Motor neuron (in vitro differentiated cells): ENCODE measurements at regions not wholly inside any gene's neighbourhood (a gene's known extent, or its start where the extent isn't known, plus 50 kb on each side); places are given as distances from the start of the nearest gene placed in this dataset.

ENCODE experiments used
- ATAC-seq, 8 experiments: fragments of 200-7000 bp; cut with Tn5 transposase; replicated peaks in 6 of 8; 2 replicates each; pipeline ENCODE4 v1.8.0; 2021; ENCODE audit warnings: mild to moderate bottlenecking in 8 of 8, moderate library complexity in 8 of 8
- H3K27ac ChIP-seq, 2 donors: fragments of 250-450 bp; sonication (Bioruptor Pico); 2 replicates each; pipeline ENCODE4 v1.9.0; 2021; ENCODE audit warnings: antibody characterized with exemption in 2 of 2, mild to moderate bottlenecking in 2 of 2, moderate library complexity in 1 of 2
- H3K4me1 ChIP-seq, 2 donors: fragments of 250-450 bp; sonication (Bioruptor Pico); replicated peaks in 1 of 2; 2 replicates each; pipeline ENCODE4 v1.6.1; 2021; ENCODE audit warnings: antibody characterized with exemption in 2 of 2, mild to moderate bottlenecking in 2 of 2, moderate library complexity in 1 of 2
- H3K4me3 ChIP-seq, 5 donors: fragments of 250-450 bp; sonication (Bioruptor Pico); 2 replicates each; pipeline ENCODE4 v1.9.0; 2021; ENCODE audit warnings: antibody characterized with exemption in 5 of 5, mild to moderate bottlenecking in 5 of 5, moderate library complexity in 4 of 5
- WGBS, 10 experiments: fragments of 450-650 bp; shearing (Covaris generic); methylation state at CpG; one replicate each; pipeline ENCODE4 v1.0.0; 2022; 5-methylcytosine and 5-hydroxymethylcytosine counted together
- in situ Hi-C, 9 experiments: fragments of 400-800 bp; cut with MboI; loops; one replicate each; pipeline ENCODE4 v1.15.0; 2021; ENCODE audit warnings: low sequenced_read_pairs in 9 of 9, low pct_unique_long_range_greater_than_20kb in 2 of 9; ENCODE audit not compliant: unreplicated experiment in 9 of 9

GRCh38 chrX:107541244-107541643, 87.1 kb upstream of the PRPS1 start:
- in situ Hi-C loops = loop anchor here in 1 of 9 experiments (25.0 kb wide), 2 partner anchors 96 to 246 kb away; partner anchors contain the start of genes NCBP2L, PRPS1 and TSC22D3
- Histone ChIP-seq H3K4me1 (peaks cover 13 to 19% of the 10 kb centered on the region in 2 donors), H3K4me3 (no peak overlapping the region), H3K27ac (no peak overlapping the region)
- 0 to 100% (median 90%) methylated on average over 1 of the region's 1 CpG; no CpG with 5 or more reads in 6 of the 10 experiments for WGBS, 10 experiments
- peak in 3 of 8 experiments; percentile 33 to 46 (median 38) for ATAC-seq

- in situ Hi-C loops = loop anchor here in 1 of 9 experiments (25.0 kb wide), 2 partner anchors 95 to 245 kb away; partner anchors contain the start of genes NCBP2L, PRPS1 and TSC22D3
- ATAC-seq = peak in 5 of 8 experiments; percentile 48 to 77 (median 52)
- Histone ChIP-seq H3K4me1 (peaks cover 13 to 19% of the 10 kb centered on the region in 2 donors), H3K27ac (peak overlapping the region in 1 of 2 donors; percentile 77), H3K4me3 (no peak overlapping the region)
These were observed 86.3 kb upstream of the PRPS1 start for GRCh38 chrX:107542040-107542439.

- no peak overlapping the region for H3K4me3 ChIP-seq
- ATAC-seq = peak in 7 of 8 experiments; percentile 46 to 98 (median 93)
- H3K27ac ChIP-seq = peak overlapping the region in 1 of 2 donors; percentile 77
- in situ Hi-C loops = loop anchor here in 1 of 9 experiments (25.0 kb wide), 2 partner anchors 95 to 245 kb away; partner anchors contain the start of genes NCBP2L, PRPS1 and TSC22D3
- H3K4me1 ChIP-seq = peaks cover 13 to 19% of the 10 kb centered on the region in 2 donors
- 0 to 25% methylated on average over 1 of the region's 2 CpGs; no CpG with 5 or more reads in 8 of the 10 experiments for WGBS, 10 experiments
These were observed 85.8 kb upstream of the PRPS1 start for GRCh38 chrX:107542500-107542899.

GRCh38 chrX:107547621-107548020, 80.7 kb upstream of the PRPS1 start:
- in situ Hi-C loops = loop anchor here in 1 of 9 experiments (25.0 kb wide), 2 partner anchors 90 to 240 kb away; partner anchors contain the start of genes NCBP2L, PRPS1 and TSC22D3
- no peak overlapping the region for H3K27ac ChIP-seq
- H3K4me3 ChIP-seq = no peak overlapping the region
- 62 to 70% methylated on average over 2 to 6 of the region's 7 CpGs; no CpG with 5 or more reads in 8 of the 10 experiments for WGBS, 10 experiments
- no peak for ATAC-seq
- H3K4me1 ChIP-seq = peaks cover 3 to 8% of the 10 kb centered on the region in 2 donors

GRCh38 chrX:107548775-107549174, 79.5 kb upstream of the PRPS1 start:
- WGBS, 10 experiments = 43 to 100% (median 95%) methylated on average over 1 to 3 of the region's 3 CpGs; no CpG with 5 or more reads in 2 of the 10 experiments
- Histone ChIP-seq H3K4me3 (no peak overlapping the region), H3K4me1 (no peaks in the 10 kb centered on the region), H3K27ac (no peak overlapping the region)
- no peak for ATAC-seq
- in situ Hi-C loops = loop anchor here in 1 of 9 experiments (25.0 kb wide), 2 partner anchors 89 to 239 kb away; partner anchors contain the start of genes NCBP2L, PRPS1 and TSC22D3

GRCh38 chrX:107549504-107549903, 78.8 kb upstream of the PRPS1 start:
- H3K27ac ChIP-seq = no peak overlapping the region
- no peak for ATAC-seq
- in situ Hi-C loops = loop anchor here in 1 of 9 experiments (25.0 kb wide), 2 partner anchors 88 to 238 kb away; partner anchors contain the start of genes NCBP2L, PRPS1 and TSC22D3
- no peaks in the 10 kb centered on the region for H3K4me1 ChIP-seq
- no peak overlapping the region for H3K4me3 ChIP-seq
- 20 to 25% methylated on average over 1 to 2 of the region's 5 CpGs; no CpG with 5 or more reads in 8 of the 10 experiments for WGBS, 10 experiments

GRCh38 chrX:107551546-107551945, 76.8 kb upstream of the PRPS1 start:
- in situ Hi-C loops = no loop called here
- no peak for ATAC-seq
- WGBS, 10 experiments = 55 to 100% (median 80%) methylated on average over 1 to 7 of the region's 7 CpGs; no CpG with 5 or more reads in 5 of the 10 experiments

GRCh38 chrX:107552930-107553329, 75.4 kb upstream of the PRPS1 start:
- no peak overlapping the region for H3K27ac ChIP-seq
- in situ Hi-C loops = no loop called here
- ATAC-seq = peak in 1 of 8 experiments; percentile 61
- H3K4me1 ChIP-seq = no peaks in the 10 kb centered on the region
- H3K4me3 ChIP-seq = no peak overlapping the region
- whole genome bisulfite sequencing, 10 experiments = 0 to 57% methylated on average over 1 of the region's 1 CpG; no CpG with 5 or more reads in 8 of the 10 experiments

More at GRCh38 chrX:107551546-107551945, 76.8 kb upstream of the PRPS1 start:
- Histone ChIP-seq H3K4me3 (no peak overlapping the region), H3K4me1 (no peaks in the 10 kb centered on the region), H3K27ac (no peak overlapping the region)

GRCh38 chrX:107556967-107557366, 71.3 kb upstream of the PRPS1 start:
- no peak for ATAC-seq
- WGBS, 10 experiments = 55 to 100% (median 80%) methylated on average over 1 to 3 of the region's 3 CpGs; no CpG with 5 or more reads in 2 of the 10 experiments
- Histone ChIP-seq H3K27ac (no peak overlapping the region), H3K4me3 (no peak overlapping the region), H3K4me1 (no peaks in the 10 kb centered on the region)
- in situ Hi-C loops = no loop called here

- no peak overlapping the region for H3K27ac ChIP-seq
- in situ Hi-C loops = no loop called here
- ATAC-seq = no peak
- no peak overlapping the region for H3K4me3 ChIP-seq
- H3K4me1 ChIP-seq = no peaks in the 10 kb centered on the region
These were observed 68.8 kb upstream of the PRPS1 start for GRCh38 chrX:107559506-107559905.

- in situ Hi-C loops = no loop called here
- WGBS, 10 experiments = 45 to 100% (median 82%) methylated on average over 1 to 9 of the region's 10 CpGs; no CpG with 5 or more reads in 6 of the 10 experiments
- ATAC-seq = no peak
- Histone ChIP-seq H3K27ac (no peak overlapping the region), H3K4me3 (no peak overlapping the region), H3K4me1 (no peaks in the 10 kb centered on the region)
These were observed 68.3 kb upstream of the PRPS1 start for GRCh38 chrX:107560041-107560440.

GRCh38 chrX:107560980-107561379, 67.3 kb upstream of the PRPS1 start:
- in situ Hi-C loops = no loop called here
- 40 to 80% methylated on average over 1 to 3 of the region's 4 CpGs; no CpG with 5 or more reads in 8 of the 10 experiments for WGBS, 10 experiments
- no peak for ATAC-seq
- Histone ChIP-seq H3K4me3 (no peak overlapping the region), H3K27ac (no peak overlapping the region), H3K4me1 (no peaks in the 10 kb centered on the region)

- H3K27ac ChIP-seq = no peak overlapping the region
- WGBS, 10 experiments = 0 to 67% (median 20%) methylated on average over 1 to 6 of the region's 7 CpGs; no CpG with 5 or more reads in 5 of the 10 experiments
These were observed 66.7 kb upstream of the PRPS1 start for GRCh38 chrX:107561468-107562215.

More at GRCh38 chrX:107561468-107562215, 66.7 kb upstream of the PRPS1 start:
- H3K4me1 ChIP-seq = no peaks in the 10 kb centered on the region
- H3K4me3 ChIP-seq = no peak overlapping the region
- ATAC-seq = peak in 3 of 8 experiments; percentile 25 to 76 (median 56)
- in situ Hi-C loops = no loop called here
